Neural crest cell (in vitro differentiated cells): ENCODE measurements at regions not wholly inside any gene's neighbourhood (a gene's known extent, or its start where the extent isn't known, plus 50 kb on each side); places are given as distances from the start of the nearest gene placed in this dataset.

ENCODE experiments used
- DNase-seq: peaks from one replicate; pipeline ENCODE4 v3.0.0; 2021; ENCODE audit warnings: low read depth, mixed read lengths, low spot score
- H3K27ac Mint-ChIP-seq: one replicate; pipeline ENCODE4 v1.8.0; 2021; ENCODE audit warnings: mild to moderate bottlenecking, mixed read lengths; ENCODE audit not compliant: unreplicated experiment
- H3K27me3 Mint-ChIP-seq: 2 replicates; pipeline ENCODE4 v1.8.0; 2021; ENCODE audit warnings: low read depth, mild to moderate bottlenecking, mixed read lengths
- H3K36me3 Mint-ChIP-seq: 2 replicates; pipeline ENCODE4 v1.8.0; 2021; ENCODE audit warnings: low read depth, mild to moderate bottlenecking, mixed read lengths
- H3K4me1 Mint-ChIP-seq: 2 replicates; pipeline ENCODE4 v1.8.0; 2021; ENCODE audit warnings: mixed read lengths
- H3K4me3 Mint-ChIP-seq: one replicate; pipeline ENCODE4 v1.8.0; 2021; ENCODE audit warnings: mild to moderate bottlenecking, mixed read lengths
- H3K9me3 Mint-ChIP-seq: 2 replicates; pipeline ENCODE4 v1.8.0; 2021; ENCODE audit warnings: mixed read lengths
- CTCF ChIP-seq: fragments of 200-600 bp; sonication (generic); conservative IDR thresholded peaks from 2 replicates; pipeline ENCODE4 v1.5.0; 2021; ENCODE audit warnings: antibody characterized with exemption, mild to moderate bottlenecking

DNA sequence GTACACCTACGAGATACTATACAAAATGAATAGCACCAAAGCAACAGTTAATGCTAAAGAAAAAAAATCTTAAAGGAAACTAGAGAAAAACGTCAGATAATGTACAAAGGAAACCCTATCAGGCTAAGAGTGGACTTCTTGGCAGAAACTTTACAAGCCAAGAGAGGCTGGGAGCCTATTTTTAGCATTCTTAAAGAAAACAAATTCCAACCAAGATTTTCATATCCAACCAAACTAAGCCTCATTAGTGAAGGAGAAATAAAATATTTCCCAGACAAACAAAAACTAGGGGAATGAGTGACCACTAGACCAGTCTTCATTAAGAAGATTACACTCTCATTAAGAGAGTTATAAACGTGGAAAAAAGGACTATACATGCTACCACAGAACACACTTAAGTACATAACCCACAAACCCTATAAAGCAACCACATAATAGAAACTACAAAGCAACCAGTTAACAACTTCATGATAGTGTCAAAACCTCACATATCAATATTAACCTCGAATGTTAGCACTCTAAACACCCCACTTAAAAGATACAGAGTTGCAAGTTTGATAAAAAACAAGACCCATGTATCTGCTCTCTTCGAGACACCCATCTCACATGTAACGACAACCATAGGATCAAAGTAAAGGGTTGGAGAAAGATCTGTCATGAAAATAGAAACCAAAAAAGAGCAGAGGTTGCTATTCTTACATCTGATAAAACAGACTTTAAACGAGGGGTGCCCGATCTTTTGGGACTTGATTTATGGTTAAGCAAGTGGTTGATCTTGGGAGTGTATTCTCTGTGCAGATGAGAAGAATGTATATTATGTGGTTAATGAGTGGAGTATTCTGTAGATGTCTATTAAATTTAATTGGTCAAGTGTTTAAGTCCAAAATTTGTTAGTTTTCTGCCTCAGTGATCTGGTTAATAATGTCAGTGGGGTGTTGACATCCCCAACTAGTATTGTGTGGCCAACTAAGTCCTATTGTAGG lies 1301.4 kb downstream of the PLA2G4A start:
- no peaks in the 10 kb centered on the region for H3K27me3 Mint-ChIP-seq
- no peaks in the 10 kb centered on the region for H3K4me1 Mint-ChIP-seq
- H3K27ac Mint-ChIP-seq: no peak overlapping the region
- no peak overlapping the region for H3K4me3 Mint-ChIP-seq
- DNase-seq: no peak
- H3K9me3 Mint-ChIP-seq: peaks cover 6% of the 10 kb centered on the region
- no peaks in the 10 kb centered on the region for H3K36me3 Mint-ChIP-seq
- no peak for TF ChIP-seq CTCF

DNA sequence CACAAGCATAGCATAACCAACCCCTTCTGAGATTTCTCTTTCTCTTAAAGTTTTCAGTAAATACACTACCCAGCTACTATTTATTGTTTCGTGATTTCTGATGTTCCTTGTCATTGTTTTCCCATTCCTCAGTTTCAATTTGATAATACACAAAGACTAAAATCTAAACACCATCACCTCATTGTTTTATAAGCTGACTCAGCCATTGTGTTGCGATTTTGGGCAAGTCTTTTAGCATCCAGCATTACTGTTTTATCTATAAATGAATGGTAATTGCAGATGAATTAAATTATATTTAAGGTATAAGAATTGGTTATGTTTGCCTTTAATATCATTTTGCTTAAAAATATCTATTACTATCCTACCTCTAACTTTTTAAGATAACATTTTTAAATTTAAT lies 1308.5 kb downstream of the PLA2G4A start:
- Mint-ChIP-seq H3K27ac (no peak overlapping the region), H3K4me1 (no peaks in the 10 kb centered on the region), H3K4me3 (no peak overlapping the region), H3K9me3 (peaks cover 7% of the 10 kb centered on the region), H3K36me3 (no peaks in the 10 kb centered on the region), H3K27me3 (no peaks in the 10 kb centered on the region)
- no peak for DNase-seq
- TF ChIP-seq CTCF: no peak

- Mint-ChIP-seq H3K27me3 (no peaks in the 10 kb centered on the region), H3K36me3 (no peaks in the 10 kb centered on the region), H3K4me1 (no peaks in the 10 kb centered on the region), H3K4me3 (no peak overlapping the region), H3K9me3 (peaks cover 9% of the 10 kb centered on the region), H3K27ac (no peak overlapping the region)
- DNase-seq: no peak
- no peak for TF ChIP-seq CTCF
Observed at GRCh38 chr1:188140958-188141357, 1312.2 kb downstream of the PLA2G4A start.

DNA sequence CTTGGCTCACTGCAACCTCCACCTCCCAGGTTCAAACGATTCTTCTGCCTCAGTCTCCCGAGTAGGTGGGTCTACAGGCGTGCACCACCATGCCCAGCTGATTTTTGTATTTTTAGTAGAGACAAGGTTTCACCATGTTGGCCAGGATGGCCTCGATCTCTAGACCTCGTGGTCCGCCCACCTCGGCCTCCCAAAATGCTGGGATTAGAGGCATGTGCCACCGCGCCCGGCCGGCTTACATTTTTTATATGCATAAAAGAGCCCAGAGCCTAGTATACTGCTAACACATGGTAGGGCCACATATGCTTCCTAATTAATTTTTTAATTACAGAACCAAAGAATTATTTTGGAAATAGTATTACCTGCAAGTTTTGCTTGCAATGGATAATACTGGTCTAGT lies 1325.4 kb downstream of the PLA2G4A start:
- Mint-ChIP-seq H3K27me3 (no peaks in the 10 kb centered on the region), H3K4me3 (no peak overlapping the region), H3K27ac (no peak overlapping the region), H3K9me3 (no peaks in the 10 kb centered on the region), H3K4me1 (no peaks in the 10 kb centered on the region), H3K36me3 (no peaks in the 10 kb centered on the region)
- no peak for TF ChIP-seq CTCF
- no peak for DNase-seq

DNA sequence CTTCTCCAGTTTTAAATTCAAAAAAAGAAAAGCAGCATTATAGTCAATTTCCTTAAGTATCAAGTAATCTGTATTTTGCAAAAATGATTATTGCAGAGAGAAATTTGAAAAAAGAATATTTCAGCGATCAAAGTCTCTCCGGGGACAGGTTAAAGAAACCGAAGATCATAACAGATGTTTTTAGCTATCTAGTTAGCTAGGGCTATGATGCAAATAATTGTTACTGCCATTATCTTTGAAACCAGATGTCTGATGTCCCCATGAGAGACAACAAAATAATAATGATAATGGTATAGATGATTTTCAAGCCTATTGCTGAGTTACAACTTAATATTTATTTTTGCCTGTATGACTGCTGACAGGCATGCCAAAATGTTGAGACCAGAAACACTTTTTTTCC lies 1326.0 kb downstream of the PLA2G4A start:
- no peak for DNase-seq
- no peak for TF ChIP-seq CTCF
- H3K27ac Mint-ChIP-seq: no peak overlapping the region
- H3K36me3 Mint-ChIP-seq: no peaks in the 10 kb centered on the region
- no peaks in the 10 kb centered on the region for H3K9me3 Mint-ChIP-seq
- no peak overlapping the region for H3K4me3 Mint-ChIP-seq
- no peaks in the 10 kb centered on the region for H3K27me3 Mint-ChIP-seq
- no peaks in the 10 kb centered on the region for H3K4me1 Mint-ChIP-seq
